CD4-positive, alpha-beta T cell (primary cell): ENCODE measurements at regions not wholly inside any gene's neighbourhood (a gene's known extent, or its start where the extent isn't known, plus 50 kb on each side); places are given as distances from the start of the nearest gene placed in this dataset.

Experiments used
- ATAC-seq: fragments of 200-7000 bp; cut with Tn5 transposase; one replicate; pipeline ENCODE4 v1.10.0; 2022; ENCODE audit warnings: mild to moderate bottlenecking; ENCODE audit not compliant: poor library complexity
- CTCF ChIA-PET: fragments of 350-600 bp; sonication (Branson Sonifier 250); formaldehyde crosslinking; loops from one replicate; lab custom pipeline; 2021; ENCODE audit warnings: antibody characterized with exemption, inconsistent platforms; lab: Charles Lee
- POLR2A ChIA-PET: fragments of 350-600 bp; sonication (Branson Sonifier 250); formaldehyde crosslinking; loops from one replicate; lab custom pipeline; 2021; ENCODE audit warnings: antibody characterized with exemption, inconsistent platforms; lab: Charles Lee
- DNase-seq, 14 experiments: peaks; one replicate each; pipeline ENCODE4 v3.0.0-alpha.2; 2013 to 2020; ENCODE audit warnings: mixed read lengths in 2 of 14
- H3K27ac ChIP-seq, 2 donors: one replicate each; pipeline versions ENCODE4 v1.5.1 to v1.7.0; 2013; ENCODE audit warnings: low read length in 2 of 2, low read depth in 1 of 2, mild to moderate bottlenecking in 1 of 2
- H3K27me3 ChIP-seq, 2 experiments: 1 replicate in 1 of 2; 2 replicates in 1 of 2; pipeline versions ENCODE4 v1.6.1 to v1.7.0; 2013; ENCODE audit warnings: low read length in 2 of 2, control low read depth in 1 of 2, mild to moderate bottlenecking in 1 of 2, moderate library complexity in 1 of 2; ENCODE audit not compliant: insufficient read depth in 2 of 2, control insufficient read depth in 1 of 2
- H3K36me3 ChIP-seq: one replicate; pipeline ENCODE4 v1.6.1; 2013; ENCODE audit warnings: low read length, control low read depth; ENCODE audit not compliant: insufficient read depth
- H3K4me1 ChIP-seq: one replicate; pipeline ENCODE4 v1.6.1; 2013; ENCODE audit warnings: low read length, control low read depth; ENCODE audit not compliant: insufficient read depth
- H3K4me3 ChIP-seq: one replicate; pipeline ENCODE4 v1.5.1; 2013; ENCODE audit warnings: mild to moderate bottlenecking, low read length, moderate library complexity
- H3K9me3 ChIP-seq, 2 experiments: 1 replicate in 1 of 2; 2 replicates in 1 of 2; pipeline versions ENCODE4 v1.6.1 to v1.7.0; 2013; ENCODE audit warnings: low read length in 2 of 2, mild to moderate bottlenecking in 2 of 2, control low read depth in 1 of 2, moderate library complexity in 1 of 2; ENCODE audit not compliant: control insufficient read depth in 1 of 2, insufficient read depth in 1 of 2
- H3K27ac Mint-ChIP-seq: one replicate; pipeline ENCODE4 v1.8.0; 2020; ENCODE audit warnings: mixed read lengths
- H3K27me3 Mint-ChIP-seq: one replicate; pipeline ENCODE4 v1.8.0; 2021; ENCODE audit warnings: mixed read lengths
- H3K36me3 Mint-ChIP-seq: one replicate; pipeline ENCODE4 v1.8.0; 2021; ENCODE audit warnings: low read depth, mixed read lengths
- H3K4me1 Mint-ChIP-seq: one replicate; pipeline ENCODE4 v1.8.0; 2021; ENCODE audit warnings: low read depth, mixed read lengths
- H3K4me3 Mint-ChIP-seq: one replicate; pipeline ENCODE4 v1.8.0; 2020; ENCODE audit warnings: mild to moderate bottlenecking, mixed read lengths
- H3K9me3 Mint-ChIP-seq: one replicate; pipeline ENCODE4 v1.8.0; 2020; ENCODE audit warnings: mixed read lengths
- intact Hi-C, 2 experiments: fragments of 100-400 bp; cut with DNase I in 1 of 2; cut with micrococcal nuclease in 1 of 2; formaldehyde crosslinking; loops; one replicate each; pipeline versions ENCODE4 v1.15.1 to v1.9.0; 2023 to 2025; cut with DNase I, micrococcal nuclease
- TF ChIP-seq, protein P1 (sequence below): fragments of 200-600 bp; IDR thresholded peaks from one replicate; pipeline ENCODE4 v1.8.0; 2022; ENCODE audit warnings: antibody characterized with exemption, mild to moderate bottlenecking

DNA sequence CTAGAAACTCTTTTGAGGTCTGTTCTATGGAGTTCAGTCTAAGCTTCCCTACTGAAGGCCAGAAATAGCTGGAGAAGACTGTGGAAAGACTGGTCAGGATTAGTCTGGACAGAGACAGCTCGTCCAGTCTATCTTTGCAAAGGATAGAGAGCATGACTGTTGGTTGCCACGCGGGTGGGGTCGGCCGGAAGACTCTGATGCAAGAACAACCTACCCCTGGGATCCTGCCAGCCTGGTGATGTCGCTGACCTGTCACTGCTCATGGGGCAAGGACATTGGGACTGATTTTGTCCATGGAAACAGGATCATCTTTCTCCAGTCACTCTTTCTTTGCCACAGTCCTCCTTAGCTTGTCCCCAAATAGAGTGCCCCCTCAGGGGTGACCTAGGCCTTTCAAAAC is 337.6 kb upstream of the NPSR1 start:
- Mint-ChIP-seq H3K4me3 (no peak overlapping the region), H3K27me3 (peaks cover 24% of the 10 kb centered on the region), H3K4me1 (no peaks in the 10 kb centered on the region), H3K9me3 (no peaks in the 10 kb centered on the region), H3K27ac (no peak overlapping the region), H3K36me3 (no peaks in the 10 kb centered on the region)
- TF ChIP-seq, protein P1, sequence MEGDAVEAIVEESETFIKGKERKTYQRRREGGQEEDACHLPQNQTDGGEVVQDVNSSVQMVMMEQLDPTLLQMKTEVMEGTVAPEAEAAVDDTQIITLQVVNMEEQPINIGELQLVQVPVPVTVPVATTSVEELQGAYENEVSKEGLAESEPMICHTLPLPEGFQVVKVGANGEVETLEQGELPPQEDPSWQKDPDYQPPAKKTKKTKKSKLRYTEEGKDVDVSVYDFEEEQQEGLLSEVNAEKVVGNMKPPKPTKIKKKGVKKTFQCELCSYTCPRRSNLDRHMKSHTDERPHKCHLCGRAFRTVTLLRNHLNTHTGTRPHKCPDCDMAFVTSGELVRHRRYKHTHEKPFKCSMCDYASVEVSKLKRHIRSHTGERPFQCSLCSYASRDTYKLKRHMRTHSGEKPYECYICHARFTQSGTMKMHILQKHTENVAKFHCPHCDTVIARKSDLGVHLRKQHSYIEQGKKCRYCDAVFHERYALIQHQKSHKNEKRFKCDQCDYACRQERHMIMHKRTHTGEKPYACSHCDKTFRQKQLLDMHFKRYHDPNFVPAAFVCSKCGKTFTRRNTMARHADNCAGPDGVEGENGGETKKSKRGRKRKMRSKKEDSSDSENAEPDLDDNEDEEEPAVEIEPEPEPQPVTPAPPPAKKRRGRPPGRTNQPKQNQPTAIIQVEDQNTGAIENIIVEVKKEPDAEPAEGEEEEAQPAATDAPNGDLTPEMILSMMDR: no peak
- no peak overlapping the region for H3K4me3 ChIP-seq
- POLR2A ChIA-PET: no interaction called here
- no peaks in the 10 kb centered on the region for H3K36me3 ChIP-seq
- CTCF ChIA-PET: no interaction called here
- peaks cover 1 to 8% of the 10 kb centered on the region in 2 experiments for H3K27me3 ChIP-seq
- no peak for ATAC-seq
- no peak for DNase-seq
- intact Hi-C loops: loop anchor here in 1 of 2 experiments (5.0 to 10.0 kb wide), 4 partner anchors 1133 to 1304 kb away; no protein-coding TSS in a partner anchor
- peaks cover 3% of the 10 kb centered on the region for H3K4me1 ChIP-seq
- H3K27ac ChIP-seq: no peak overlapping the region
- peaks cover 0 to 4% of the 10 kb centered on the region in 2 experiments for H3K9me3 ChIP-seq

- H3K9me3 Mint-ChIP-seq: no peaks in the 10 kb centered on the region
- CTCF ChIA-PET: no interaction called here
These were observed 336.9 kb upstream of the NPSR1 start for GRCh38 chr7:34320926-34321661.

GRCh38 chr7:34322841-34323240 is 335.2 kb upstream of the NPSR1 start:
- Histone ChIP-seq H3K36me3 (no peaks in the 10 kb centered on the region), H3K4me3 (no peak overlapping the region), H3K27ac (no peak overlapping the region), H3K9me3 (peaks cover 0 to 4% of the 10 kb centered on the region in 2 experiments), H3K4me1 (peaks cover 3% of the 10 kb centered on the region), H3K27me3 (peaks cover 0 to 8% of the 10 kb centered on the region in 2 experiments)
- Mint-ChIP-seq H3K27me3 (peaks cover 28% of the 10 kb centered on the region), H3K4me3 (no peak overlapping the region), H3K4me1 (no peaks in the 10 kb centered on the region), H3K9me3 (no peaks in the 10 kb centered on the region), H3K36me3 (no peaks in the 10 kb centered on the region), H3K27ac (no peak overlapping the region)
- intact Hi-C loops: loop anchor here in 1 of 2 experiments (5.0 to 10.0 kb wide), 4 partner anchors 1136 to 1302 kb away; no protein-coding TSS in a partner anchor
- DNase-seq (no peak), ATAC-seq (no peak)
- CTCF ChIA-PET: no interaction called here
- TF ChIP-seq, protein P1: no peak
- POLR2A ChIA-PET: no interaction called here

More at GRCh38 chr7:34320926-34321661, 336.9 kb upstream of the NPSR1 start:
- POLR2A ChIA-PET: no interaction called here
- peak; percentile 56 for ATAC-seq
- Histone ChIP-seq H3K4me1 (peaks cover 3% of the 10 kb centered on the region), H3K4me3 (no peak overlapping the region), H3K27ac (no peak overlapping the region), H3K27me3 (peaks cover 0 to 8% of the 10 kb centered on the region in 2 experiments), H3K9me3 (peaks cover 0 to 4% of the 10 kb centered on the region in 2 experiments), H3K36me3 (no peaks in the 10 kb centered on the region)
- Mint-ChIP-seq H3K36me3 (no peaks in the 10 kb centered on the region), H3K4me3 (no peak overlapping the region), H3K4me1 (no peaks in the 10 kb centered on the region), H3K27me3 (peaks cover 24% of the 10 kb centered on the region), H3K27ac (no peak overlapping the region)
- intact Hi-C loops: loop anchor here in 1 of 2 experiments (5.0 to 10.0 kb wide), 4 partner anchors 1134 to 1304 kb away; no protein-coding TSS in a partner anchor
- TF ChIP-seq, protein P1: peak; percentile 71
- DNase-seq: peak in 10 of 14 experiments; percentile 3 to 54 (median 26)
